OCI-LY3 (cell line): ENCODE measurements at regions not wholly inside any gene's neighbourhood (a gene's known extent, or its start where the extent isn't known, plus 50 kb on each side); places are given as distances from the start of the nearest gene placed in this dataset.

Experiments used
- H2AFZ ChIP-seq: fragments of 200-600, 300-600 bp; shearing (Covaris generic); 2 replicates; pipeline ENCODE4 v1.6.0; 2014; ENCODE audit warnings: antibody characterized with exemption, low read depth, low read length
- H3K27ac ChIP-seq: fragments of 200-600, 300-600 bp; sonication (generic); 2 replicates; pipeline ENCODE4 v1.5.1; 2014; ENCODE audit warnings: mild to moderate bottlenecking, low read length, moderate library complexity, mixed read lengths
- H3K27me3 ChIP-seq: fragments of 200-600, 300-600 bp; sonication (generic); 2 replicates; pipeline ENCODE4 v1.6.1; 2014; ENCODE audit warnings: low read depth, low read length, mixed read lengths
- H3K36me3 ChIP-seq: fragments of 200-600, 300-600 bp; sonication (generic); replicated peaks from 2 replicates; pipeline ENCODE3; 2014; ENCODE audit warnings: low read depth, low read length, mixed read lengths
- H3K4me1 ChIP-seq: fragments of 300-600, 200-600 bp; sonication (generic); 2 replicates; pipeline ENCODE4 v1.6.1; 2014; ENCODE audit warnings: low read length, mixed read lengths
- H3K4me2 ChIP-seq: fragments of 200-600, 300-600 bp; sonication (generic); 2 replicates; pipeline ENCODE4 v1.6.1; 2014; ENCODE audit warnings: low read length, mixed read lengths
- H3K4me3 ChIP-seq: fragments of 300-600, 200-600 bp; sonication (generic); 2 replicates; pipeline ENCODE4 v1.5.1; 2014; ENCODE audit warnings: antibody characterized with exemption, mild to moderate bottlenecking, low read length, moderate library complexity
- H3K79me2 ChIP-seq: fragments of 300-600, 200-600 bp; shearing (Covaris generic); 2 replicates; pipeline ENCODE4 v1.6.1; 2014; ENCODE audit warnings: mild to moderate bottlenecking, low read length, mixed read lengths
- H3K9ac ChIP-seq: fragments of 300-600, 200-600 bp; shearing (Covaris generic); 2 replicates; pipeline ENCODE4 v1.6.0; 2014; ENCODE audit warnings: mild to moderate bottlenecking, low read length, moderate library complexity
- H3K9me3 ChIP-seq: fragments of 200-600, 300-600 bp; shearing (Covaris generic); 2 replicates; pipeline ENCODE4 v1.6.1; 2014; ENCODE audit warnings: low read length, mixed read lengths; ENCODE audit not compliant: insufficient read depth
- H4K20me1 ChIP-seq: fragments of 200-600, 300-600 bp; sonication (generic); 2 replicates; pipeline ENCODE4 v1.6.1; 2016; ENCODE audit warnings: low read length, mixed read lengths; ENCODE audit not compliant: insufficient read depth
- CTCF ChIP-seq: fragments of 200-600, 300-600 bp; sonication (generic); IDR thresholded peaks from 2 replicates; pipeline ENCODE4 v1.5.1; 2014; ENCODE audit warnings: antibody characterized with exemption, low read length, low read depth
- EZH2phosphoT487 ChIP-seq: fragments of 200-600 bp; shearing (Covaris generic); IDR thresholded peaks from 2 replicates; pipeline ENCODE4 v1.6.1; 2018; ENCODE audit warnings: antibody characterized with exemption, mixed run types, low read depth

DNA sequence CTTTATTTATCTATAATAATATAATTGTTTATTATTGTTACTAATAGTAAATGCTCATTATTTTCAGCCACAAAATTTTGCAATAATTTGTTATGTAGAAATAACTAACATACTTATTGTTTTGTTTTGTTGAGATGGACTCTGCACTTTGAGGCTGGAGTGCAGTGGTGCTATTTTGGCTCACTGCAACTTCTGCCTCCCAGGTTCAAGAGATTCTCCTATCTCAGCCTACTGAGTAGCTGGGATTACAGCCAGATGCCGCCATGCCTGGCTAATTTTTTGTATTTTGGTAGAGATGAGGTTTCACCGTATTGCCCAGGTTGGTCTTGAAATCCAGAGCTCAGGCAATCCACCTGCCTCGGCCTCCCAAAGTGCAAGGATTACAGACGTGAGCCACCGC lies 76.6 kb upstream of the RAP1B start:
- no peaks in the 10 kb centered on the region for H3K36me3 ChIP-seq
- H3K27me3 ChIP-seq, result no peaks in the 10 kb centered on the region
- no peaks in the 10 kb centered on the region for H3K79me2 ChIP-seq
- no peak overlapping the region for H3K9ac ChIP-seq
- no peak overlapping the region for H3K4me3 ChIP-seq
- TF ChIP-seq EZH2phosphoT487, result no peak
- no peak for TF ChIP-seq CTCF
- no peaks in the 10 kb centered on the region for H4K20me1 ChIP-seq
- no peaks in the 10 kb centered on the region for H3K4me1 ChIP-seq
- no peak overlapping the region for H3K27ac ChIP-seq
- H2AFZ ChIP-seq, result no peak overlapping the region
- H3K9me3 ChIP-seq, result no peaks in the 10 kb centered on the region
- no peak overlapping the region for H3K4me2 ChIP-seq

- no peak overlapping the region for H3K27ac ChIP-seq
- no peaks in the 10 kb centered on the region for H3K36me3 ChIP-seq
- no peaks in the 10 kb centered on the region for H3K27me3 ChIP-seq
- H3K4me1 ChIP-seq, result no peaks in the 10 kb centered on the region
- TF ChIP-seq EZH2phosphoT487, result no peak
- TF ChIP-seq CTCF, result no peak
- H4K20me1 ChIP-seq, result no peaks in the 10 kb centered on the region
- H3K4me2 ChIP-seq, result no peak overlapping the region
- no peaks in the 10 kb centered on the region for H3K9me3 ChIP-seq
- no peak overlapping the region for H2AFZ ChIP-seq
- H3K9ac ChIP-seq, result no peak overlapping the region
- H3K4me3 ChIP-seq, result no peak overlapping the region
- no peaks in the 10 kb centered on the region for H3K79me2 ChIP-seq
Observed at GRCh38 chr12:68536885-68537485, 73.7 kb upstream of the RAP1B start.

- TF ChIP-seq CTCF (no peak), EZH2phosphoT487 (no peak)
- Histone ChIP-seq H3K9ac (no peak overlapping the region), H2AFZ (no peak overlapping the region)
Observed at GRCh38 chr12:68537571-68537970, 73.1 kb upstream of the RAP1B start.

GRCh38 chr12:68538726-68539614 lies 71.7 kb upstream of the RAP1B start:
- Histone ChIP-seq H2AFZ (no peak overlapping the region), H3K79me2 (no peaks in the 10 kb centered on the region), H3K9ac (no peak overlapping the region), H3K9me3 (no peaks in the 10 kb centered on the region), H3K27ac (no peak overlapping the region), H3K4me3 (no peak overlapping the region), H3K4me2 (no peak overlapping the region), H4K20me1 (no peaks in the 10 kb centered on the region), H3K36me3 (no peaks in the 10 kb centered on the region), H3K4me1 (no peaks in the 10 kb centered on the region), H3K27me3 (no peaks in the 10 kb centered on the region)
- TF ChIP-seq CTCF, result no peak
- no peak for TF ChIP-seq EZH2phosphoT487

More at GRCh38 chr12:68537571-68537970, 73.1 kb upstream of the RAP1B start:
- no peak overlapping the region for H3K4me2 ChIP-seq
- no peak overlapping the region for H3K27ac ChIP-seq
- no peak overlapping the region for H3K4me3 ChIP-seq
- H3K9me3 ChIP-seq, result no peaks in the 10 kb centered on the region
- H4K20me1 ChIP-seq, result no peaks in the 10 kb centered on the region
- H3K27me3 ChIP-seq, result no peaks in the 10 kb centered on the region
- no peaks in the 10 kb centered on the region for H3K36me3 ChIP-seq
- no peaks in the 10 kb centered on the region for H3K4me1 ChIP-seq
- H3K79me2 ChIP-seq, result no peaks in the 10 kb centered on the region
